ENCODE measurements at regions not wholly inside any gene's neighbourhood (a gene's known extent, or its start where the extent isn't known, plus 50 kb on each side); places are given as distances from the start of the nearest gene placed in this dataset.

- intact Hi-C loops (cut with micrococcal nuclease; ENCODE audit: unreplicated experiment) = no loop called here
- Mint-ChIP-seq H3K36me3 (ENCODE audit: insufficient read depth, unreplicated experiment) (no peaks in the 10 kb centered on the region), H3K4me1 (ENCODE audit: low read depth, unreplicated experiment) (no peaks in the 10 kb centered on the region), H3K27ac (ENCODE audit: unreplicated experiment) (no peak overlapping the region), H3K9me3 (ENCODE audit: low read depth, unreplicated experiment) (peaks cover 9% of the 10 kb centered on the region), H3K27me3 (ENCODE audit: unreplicated experiment) (no peaks in the 10 kb centered on the region), H3K4me3 (ENCODE audit: low read depth, unreplicated experiment) (no peak overlapping the region)
- DNase-seq = no peak
- TF ChIP-seq CTCF (IDR thresholded peaks at IDR 0.05; ENCODE audit: unreplicated experiment) = no peak
- no TSS peak for BruUV-seq (replicated peaks)
- CTCF ChIA-PET = no interaction called here
These were observed 1020.4 kb downstream of the FSTL5 start for GRCh38 chr4:161143375-161143774.

GRCh38 chr4:161134795-161135194 is 1029.0 kb downstream of the FSTL5 start:
- no peak for DNase-seq
- BruUV-seq (replicated peaks) = no TSS peak
- peaks cover 6% of the 10 kb centered on the region for H3K4me1 Mint-ChIP-seq (ENCODE audit: low read depth, unreplicated experiment)
- H3K4me3 Mint-ChIP-seq (ENCODE audit: low read depth, unreplicated experiment) = no peak overlapping the region
- TF ChIP-seq CTCF (IDR thresholded peaks at IDR 0.05; ENCODE audit: unreplicated experiment) = no peak
- CTCF ChIA-PET = no interaction called here
- intact Hi-C loops (cut with micrococcal nuclease; ENCODE audit: unreplicated experiment) = no loop called here
- no peak overlapping the region for H3K27ac Mint-ChIP-seq (ENCODE audit: unreplicated experiment)
- no peaks in the 10 kb centered on the region for H3K36me3 Mint-ChIP-seq (ENCODE audit: insufficient read depth, unreplicated experiment)
- H3K9me3 Mint-ChIP-seq (ENCODE audit: low read depth, unreplicated experiment) = peaks cover 5% of the 10 kb centered on the region
- H3K27me3 Mint-ChIP-seq (ENCODE audit: unreplicated experiment) = no peaks in the 10 kb centered on the region

GRCh38 chr4:161133586-161134276 is 1030.1 kb downstream of the FSTL5 start:
- CTCF ChIA-PET = interaction anchor here (0.7 kb wide), 1 partner anchor 205 kb away, joined by 3 read pairs; no protein-coding TSS in a partner anchor
- H3K4me1 Mint-ChIP-seq (ENCODE audit: low read depth, unreplicated experiment) = peaks cover 6% of the 10 kb centered on the region
- no peak overlapping the region for H3K4me3 Mint-ChIP-seq (ENCODE audit: low read depth, unreplicated experiment)
- no peak overlapping the region for H3K27ac Mint-ChIP-seq (ENCODE audit: unreplicated experiment)
- DNase-seq = no peak
- no peaks in the 10 kb centered on the region for H3K36me3 Mint-ChIP-seq (ENCODE audit: insufficient read depth, unreplicated experiment)
- peaks cover 5% of the 10 kb centered on the region for H3K9me3 Mint-ChIP-seq (ENCODE audit: low read depth, unreplicated experiment)
- no peaks in the 10 kb centered on the region for H3K27me3 Mint-ChIP-seq (ENCODE audit: unreplicated experiment)
- BruUV-seq (replicated peaks) = no TSS peak
- TF ChIP-seq CTCF (IDR thresholded peaks at IDR 0.05; ENCODE audit: unreplicated experiment) = no peak
- intact Hi-C loops (cut with micrococcal nuclease; ENCODE audit: unreplicated experiment) = no loop called here

- no peak overlapping the region for H3K4me3 Mint-ChIP-seq (ENCODE audit: low read depth, unreplicated experiment)
- H3K9me3 Mint-ChIP-seq (ENCODE audit: low read depth, unreplicated experiment) = peaks cover 3% of the 10 kb centered on the region
- H3K27me3 Mint-ChIP-seq (ENCODE audit: unreplicated experiment) = no peaks in the 10 kb centered on the region
- H3K27ac Mint-ChIP-seq (ENCODE audit: unreplicated experiment) = no peak overlapping the region
- peaks cover 6% of the 10 kb centered on the region for H3K4me1 Mint-ChIP-seq (ENCODE audit: low read depth, unreplicated experiment)
- TF ChIP-seq CTCF (IDR thresholded peaks at IDR 0.05; ENCODE audit: unreplicated experiment) = no peak
- no peak for DNase-seq
- CTCF ChIA-PET = no interaction called here
- intact Hi-C loops (cut with micrococcal nuclease; ENCODE audit: unreplicated experiment) = no loop called here
- no peaks in the 10 kb centered on the region for H3K36me3 Mint-ChIP-seq (ENCODE audit: insufficient read depth, unreplicated experiment)
- no TSS peak for BruUV-seq (replicated peaks)
These were observed 1030.9 kb downstream of the FSTL5 start for GRCh38 chr4:161132715-161133425.

All from Calu3 (cell line).